ENCODE measurements at regions not wholly inside any gene's neighbourhood (a gene's known extent, or its start where the extent isn't known, plus 50 kb on each side); places are given as distances from the start of the nearest gene placed in this dataset.

DNA sequence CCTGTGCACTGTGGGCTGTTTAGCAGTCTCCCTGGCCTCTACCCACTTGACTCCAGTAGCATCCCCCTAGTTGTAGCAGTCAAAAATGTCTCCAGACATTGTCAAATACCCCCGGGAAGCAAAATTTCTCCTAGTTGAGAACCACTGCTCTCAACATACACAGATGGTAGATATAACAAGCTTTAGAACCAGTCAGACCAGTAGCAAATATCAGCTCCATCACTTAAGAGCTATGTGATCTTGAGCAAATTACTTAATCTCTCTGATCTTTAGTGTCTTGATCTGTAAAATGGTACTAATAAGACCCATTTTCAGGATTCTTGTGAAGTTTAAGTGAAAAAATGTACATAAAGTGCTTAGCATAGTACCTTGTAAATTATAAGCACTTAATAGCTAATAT lies 96.2 kb downstream of the DUSP6 start:
- DNase-seq (ENCODE audit: low read depth in 2 of 2): no peak

DNA sequence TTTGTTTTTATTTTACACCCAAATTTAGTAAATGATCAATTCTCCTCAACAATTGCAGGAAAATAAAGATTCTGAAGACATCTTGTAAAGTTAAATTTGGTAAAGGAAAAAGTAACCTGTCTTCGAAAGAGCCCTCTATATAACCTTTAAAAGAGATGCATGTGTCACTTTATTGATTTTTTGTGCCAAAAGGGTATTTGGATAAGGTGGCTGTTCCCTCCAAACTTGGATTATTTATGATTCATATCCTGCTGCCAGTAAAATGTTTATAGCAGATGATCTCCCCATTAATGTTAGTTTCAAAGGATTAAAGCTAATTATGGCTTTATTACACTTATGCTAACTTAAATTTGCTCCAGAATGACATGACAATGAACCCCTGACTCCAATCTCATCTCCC lies 98.8 kb downstream of the DUSP6 start:
- no peak for DNase-seq (ENCODE audit: low read depth in 2 of 2)

DNA sequence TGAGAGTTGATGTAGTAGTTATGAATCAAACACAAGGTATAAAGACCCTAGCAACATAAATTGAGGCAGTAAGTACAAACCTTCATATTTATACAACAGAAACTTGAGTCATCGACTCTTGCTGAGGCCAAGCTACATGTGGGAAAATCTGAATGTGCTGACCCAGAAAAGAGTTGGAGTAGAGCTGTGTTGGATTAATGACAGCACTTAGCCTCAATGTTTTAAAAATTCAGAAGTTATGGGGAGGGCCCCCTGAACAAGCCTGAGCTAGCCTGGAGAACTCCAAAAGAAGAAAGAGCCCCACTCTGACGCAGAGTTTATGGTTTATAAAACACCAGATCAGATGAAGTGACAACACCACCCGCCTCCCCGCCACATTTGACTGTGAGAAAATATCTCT lies 100.0 kb downstream of the DUSP6 start:
- DNase-seq (ENCODE audit: low read depth in 2 of 2): no peak

DNA sequence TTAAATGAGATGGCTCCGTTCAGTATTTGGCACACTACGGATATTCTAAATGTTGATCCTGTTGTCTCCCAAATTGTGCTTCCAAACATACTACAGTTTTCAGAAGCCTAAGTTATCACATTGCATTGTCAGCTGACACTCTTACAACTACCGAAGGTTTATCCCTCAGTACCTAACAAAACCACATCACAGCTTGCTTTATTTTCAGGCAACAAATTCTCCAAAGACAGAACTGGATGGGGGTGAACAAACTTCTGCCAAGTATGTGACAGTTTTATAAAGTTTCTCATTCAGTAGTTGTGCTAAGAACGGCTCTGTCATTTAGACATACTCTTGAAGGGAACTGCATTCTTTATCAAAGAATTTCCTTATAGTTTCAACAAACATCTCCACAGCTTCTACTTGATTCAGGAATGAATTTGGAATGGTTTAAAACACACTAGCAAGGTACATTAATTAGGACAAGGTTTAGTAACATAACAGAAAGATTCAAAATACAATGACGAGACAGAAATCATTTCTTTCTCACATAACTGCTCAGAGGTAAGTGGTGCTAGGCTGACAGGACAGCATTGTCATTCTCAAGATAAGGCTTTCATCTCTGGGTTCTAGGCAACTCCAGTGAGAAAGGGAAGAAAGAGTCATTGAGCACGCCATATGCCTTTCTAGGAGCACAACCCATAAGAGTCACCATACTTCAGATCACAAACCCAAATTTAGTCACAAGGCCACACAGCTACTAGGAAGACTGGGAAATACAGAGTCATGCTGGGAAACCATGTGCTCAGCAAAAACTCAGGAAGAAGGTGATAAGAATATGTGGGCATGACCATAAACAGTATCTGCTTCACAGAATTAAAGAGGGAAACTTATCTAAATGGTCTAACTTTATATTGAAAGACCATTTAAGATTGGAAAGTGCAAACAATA lies 100.7 kb downstream of the DUSP6 start:
- DNase-seq (ENCODE audit: low read depth in 2 of 2): no peak

DNA sequence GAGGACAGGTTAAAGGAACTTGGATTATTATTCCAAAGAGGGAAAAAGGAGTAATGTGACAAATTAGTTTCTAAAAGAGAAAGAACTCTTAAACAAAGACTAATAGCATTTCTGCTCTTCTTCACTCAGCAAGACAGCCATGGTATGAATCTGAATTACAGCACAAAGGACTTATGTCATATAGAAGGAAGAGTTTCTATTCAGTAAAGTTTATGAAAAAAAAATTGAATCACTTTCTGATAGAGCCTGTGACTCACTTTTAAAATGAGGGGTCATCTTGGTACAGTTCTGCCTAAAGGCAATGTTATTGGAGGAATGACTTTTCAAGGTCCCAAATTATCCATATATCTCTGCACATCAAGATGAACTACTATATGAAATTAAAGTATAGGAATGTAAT lies 101.7 kb downstream of the DUSP6 start:
- DNase-seq (ENCODE audit: low read depth in 2 of 2): no peak

DNA sequence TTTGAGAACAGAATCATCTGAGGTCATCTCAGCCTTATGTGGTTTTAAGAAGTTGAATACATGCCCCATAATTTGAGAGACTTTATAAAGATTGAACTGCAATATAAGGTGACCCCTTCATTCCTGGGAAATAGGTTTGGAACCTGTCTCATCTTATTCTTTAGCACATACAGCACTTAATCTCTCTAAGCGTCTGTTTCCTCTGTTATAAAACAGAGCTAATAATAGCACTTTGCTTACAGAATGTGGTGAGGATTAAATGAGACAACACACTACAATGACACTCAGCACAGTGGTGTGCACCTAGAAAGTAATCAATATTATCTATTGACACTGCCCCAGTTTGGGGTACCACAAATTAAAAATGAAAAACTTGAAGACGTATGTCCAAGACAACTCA lies 102.1 kb downstream of the DUSP6 start:
- DNase-seq (ENCODE audit: low read depth in 2 of 2): no peak

DNA sequence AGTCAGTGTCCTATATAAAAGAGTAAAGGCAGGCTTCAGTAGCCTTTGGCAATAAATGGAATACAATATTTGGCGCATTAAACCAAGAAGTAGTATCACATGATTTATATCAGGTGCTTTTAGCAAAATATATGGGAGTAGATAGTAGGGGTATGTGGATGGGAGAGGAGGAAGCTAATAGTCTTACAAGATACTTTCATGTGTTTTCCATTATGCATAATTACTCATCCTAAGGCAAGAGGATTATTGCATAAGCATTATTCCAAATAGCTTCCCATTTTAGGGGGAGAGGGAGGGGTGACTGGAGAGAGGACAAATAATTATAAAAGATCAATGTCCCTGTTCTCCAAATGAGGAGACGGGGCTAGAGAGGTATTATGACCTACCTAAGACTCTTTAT lies 104.3 kb downstream of the DUSP6 start:
- DNase-seq (ENCODE audit: low read depth in 2 of 2): no peak

DNA sequence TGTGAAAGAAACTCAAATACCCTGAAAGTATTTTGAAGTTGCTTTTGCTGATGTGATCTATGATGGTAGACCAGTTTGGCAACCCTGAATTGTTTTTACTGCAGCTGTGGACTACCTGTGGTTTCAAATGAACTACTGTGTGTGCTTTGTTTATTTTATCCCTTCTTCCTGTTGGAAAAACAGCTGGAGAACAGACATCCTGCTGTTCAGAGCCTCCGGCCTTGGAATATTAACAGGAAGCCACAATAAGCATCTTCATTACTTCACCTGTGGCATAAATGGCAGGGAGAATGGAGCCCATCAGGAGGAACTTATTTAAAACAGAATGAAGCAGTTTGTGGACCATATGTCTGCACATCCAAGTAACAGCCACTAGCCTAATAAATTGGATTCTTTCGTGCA lies 104.8 kb downstream of the DUSP6 start:
- no peak for DNase-seq (ENCODE audit: low read depth in 2 of 2)

DNA sequence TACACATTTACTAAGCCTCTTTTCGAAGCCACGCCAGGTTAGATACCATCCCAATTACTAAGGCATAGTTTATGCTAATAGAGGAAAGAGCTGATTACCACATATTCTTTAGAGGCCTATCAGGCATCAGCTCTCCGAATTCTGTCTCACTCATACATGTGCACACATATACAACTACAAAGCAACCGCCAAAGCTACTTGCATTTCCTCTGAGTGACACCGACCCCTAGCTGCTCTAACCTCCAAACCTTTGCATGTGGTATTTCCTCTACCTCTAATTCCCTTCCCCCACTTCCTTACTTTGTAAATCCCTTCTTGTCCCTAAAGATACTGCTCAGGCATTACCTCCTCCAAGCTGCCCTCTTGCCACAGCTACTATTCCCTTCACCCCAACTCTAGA lies 107.2 kb downstream of the DUSP6 start:
- DNase-seq (ENCODE audit: low read depth in 2 of 2): no peak

DNA sequence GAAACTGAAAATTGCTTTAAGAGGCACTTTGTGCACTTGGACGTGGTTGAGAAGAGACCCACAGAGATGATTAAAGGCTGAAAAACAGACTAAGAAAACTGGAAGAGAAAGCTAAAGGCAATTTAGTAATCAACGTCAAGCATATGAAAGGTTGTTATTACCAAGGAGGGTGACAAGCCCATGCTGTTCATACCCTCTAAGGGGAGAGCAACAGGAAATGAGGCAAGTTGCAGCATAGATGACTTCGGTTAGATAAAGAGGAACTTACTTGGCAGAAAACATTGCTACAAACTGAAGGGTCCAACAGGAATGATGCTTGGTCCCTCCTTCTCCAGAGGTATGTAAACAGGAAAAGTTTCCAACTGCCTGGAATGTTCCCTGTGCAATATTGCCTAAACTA lies 107.8 kb downstream of the DUSP6 start:
- no peak for DNase-seq (ENCODE audit: low read depth in 2 of 2)

DNA sequence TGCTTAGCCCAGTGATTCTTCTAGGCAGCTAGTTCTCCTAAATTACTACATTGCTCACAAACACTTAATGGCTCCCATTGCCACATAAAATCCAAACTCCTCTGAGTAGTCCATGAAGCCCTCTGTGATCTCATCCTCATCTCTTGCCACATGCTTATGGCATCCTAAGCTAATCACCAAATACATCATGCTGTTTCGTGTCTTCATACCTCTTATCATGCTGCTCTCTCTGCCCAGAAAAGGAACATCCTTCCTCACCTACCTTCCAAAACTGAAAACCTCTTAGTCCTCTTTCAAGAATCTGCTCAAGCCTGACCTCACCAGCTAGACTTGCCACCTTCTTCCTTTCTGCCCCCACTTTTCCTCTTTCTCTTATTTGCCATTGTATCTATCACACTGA lies 108.5 kb downstream of the DUSP6 start:
- no peak for DNase-seq (ENCODE audit: low read depth in 2 of 2)

DNA sequence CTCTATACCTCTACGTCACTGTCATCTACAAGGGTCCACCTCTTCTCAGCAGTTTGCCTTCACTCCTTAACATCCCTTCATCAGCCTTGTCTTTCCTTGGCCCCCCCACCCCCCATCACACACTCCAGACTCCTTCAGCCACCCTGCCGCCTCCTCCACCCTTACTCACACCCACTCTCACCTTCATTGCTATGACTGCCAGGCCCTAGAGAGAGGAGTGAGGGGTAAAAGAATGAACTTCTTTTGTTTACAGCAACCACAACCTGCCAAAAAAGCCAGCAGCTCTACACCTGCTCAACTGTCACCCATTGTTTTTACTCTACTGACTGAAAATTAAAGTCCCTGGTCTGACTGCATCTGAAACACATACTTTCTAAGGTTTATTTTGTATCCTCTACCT lies 112.8 kb downstream of the DUSP6 start:
- DNase-seq (ENCODE audit: low read depth in 2 of 2): no peak

DNA sequence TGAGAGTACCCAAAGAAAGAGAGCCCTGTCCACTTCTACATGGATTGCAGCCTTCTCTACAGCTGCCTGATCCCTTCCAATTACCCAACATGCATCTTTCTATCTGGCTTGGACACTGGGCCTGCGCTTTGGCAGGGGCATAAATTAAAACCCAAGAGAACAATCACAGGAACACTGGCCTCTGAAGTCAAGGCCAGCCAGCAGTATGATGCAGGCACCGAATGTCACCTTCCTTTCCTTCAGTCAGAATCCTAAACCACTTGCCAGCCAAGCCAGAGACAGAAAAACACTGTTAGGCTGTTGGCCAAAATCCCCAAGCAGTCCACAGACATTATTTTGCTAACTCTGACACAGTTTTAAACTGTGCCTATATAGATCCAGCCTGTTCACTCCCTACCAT lies 113.7 kb downstream of the DUSP6 start:
- no peak for DNase-seq (ENCODE audit: low read depth in 2 of 2)

DNA sequence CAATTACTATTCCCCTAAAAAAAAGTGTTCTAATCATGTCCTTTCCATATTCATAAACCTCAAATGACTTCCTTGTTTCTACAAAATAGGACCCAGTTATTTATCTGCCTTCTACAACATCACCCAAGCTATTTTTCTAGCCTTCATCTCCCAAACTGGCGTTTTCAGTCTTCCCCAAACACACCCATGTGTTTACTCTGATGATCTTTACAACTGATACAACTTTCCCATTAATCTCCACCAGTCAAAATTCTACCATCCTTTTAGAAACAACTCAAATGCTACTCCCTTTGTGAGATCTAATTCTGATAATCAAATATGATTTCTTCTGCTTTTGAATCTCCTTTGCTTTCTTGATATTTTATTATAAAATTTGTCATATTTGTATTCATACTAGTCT lies 114.5 kb downstream of the DUSP6 start:
- no peak for DNase-seq (ENCODE audit: low read depth in 2 of 2)

DNA sequence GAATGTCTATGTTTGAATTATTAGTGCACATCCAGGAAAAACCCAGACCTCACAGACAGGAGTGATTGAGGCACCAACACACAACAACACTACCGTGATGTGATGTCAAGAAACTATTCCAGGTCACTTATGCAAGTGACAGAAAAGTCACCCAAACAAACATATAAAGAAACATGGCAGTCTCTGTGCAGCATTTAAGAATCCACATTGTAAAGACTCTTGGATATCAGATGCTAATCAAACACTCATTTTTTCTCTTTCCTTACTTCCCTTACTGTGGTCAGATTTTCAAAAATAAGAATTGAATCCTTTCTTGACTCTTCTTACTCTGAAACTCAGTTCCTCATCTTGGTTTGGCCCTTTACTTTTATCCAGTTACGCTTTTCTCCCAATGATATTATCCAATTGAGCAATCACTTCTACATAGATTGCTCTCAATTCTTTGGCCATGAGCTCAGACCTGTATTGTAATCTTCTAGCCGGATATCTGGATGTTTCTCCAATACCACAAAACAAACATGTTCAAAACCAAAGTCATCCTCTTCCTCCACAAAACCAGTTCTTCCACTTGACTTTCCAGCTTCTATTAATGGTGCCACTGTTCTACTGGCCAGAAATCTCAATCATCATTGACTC lies 115.4 kb downstream of the DUSP6 start:
- DNase-seq (ENCODE audit: low read depth in 2 of 2): no peak

DNA sequence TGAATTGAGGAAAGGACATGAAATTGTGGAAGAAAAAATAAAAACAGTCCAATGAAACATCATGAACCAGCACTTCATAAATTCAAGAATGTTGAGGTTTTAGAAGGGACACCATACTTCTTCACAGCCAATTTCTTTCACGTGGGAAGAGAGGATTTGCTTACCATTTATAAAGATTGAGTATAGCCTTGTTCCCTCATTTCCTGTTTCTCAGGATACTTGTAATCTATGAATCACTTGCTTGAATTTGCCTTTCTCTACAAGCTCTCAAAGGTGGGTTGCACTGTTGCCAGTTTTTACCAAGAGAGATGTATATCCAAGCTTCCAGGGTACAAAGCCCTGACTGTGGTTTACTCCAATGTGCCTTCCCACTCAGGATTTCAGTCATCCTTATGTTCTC lies 116.1 kb downstream of the DUSP6 start:
- no peak for DNase-seq (ENCODE audit: low read depth in 2 of 2)

DNA sequence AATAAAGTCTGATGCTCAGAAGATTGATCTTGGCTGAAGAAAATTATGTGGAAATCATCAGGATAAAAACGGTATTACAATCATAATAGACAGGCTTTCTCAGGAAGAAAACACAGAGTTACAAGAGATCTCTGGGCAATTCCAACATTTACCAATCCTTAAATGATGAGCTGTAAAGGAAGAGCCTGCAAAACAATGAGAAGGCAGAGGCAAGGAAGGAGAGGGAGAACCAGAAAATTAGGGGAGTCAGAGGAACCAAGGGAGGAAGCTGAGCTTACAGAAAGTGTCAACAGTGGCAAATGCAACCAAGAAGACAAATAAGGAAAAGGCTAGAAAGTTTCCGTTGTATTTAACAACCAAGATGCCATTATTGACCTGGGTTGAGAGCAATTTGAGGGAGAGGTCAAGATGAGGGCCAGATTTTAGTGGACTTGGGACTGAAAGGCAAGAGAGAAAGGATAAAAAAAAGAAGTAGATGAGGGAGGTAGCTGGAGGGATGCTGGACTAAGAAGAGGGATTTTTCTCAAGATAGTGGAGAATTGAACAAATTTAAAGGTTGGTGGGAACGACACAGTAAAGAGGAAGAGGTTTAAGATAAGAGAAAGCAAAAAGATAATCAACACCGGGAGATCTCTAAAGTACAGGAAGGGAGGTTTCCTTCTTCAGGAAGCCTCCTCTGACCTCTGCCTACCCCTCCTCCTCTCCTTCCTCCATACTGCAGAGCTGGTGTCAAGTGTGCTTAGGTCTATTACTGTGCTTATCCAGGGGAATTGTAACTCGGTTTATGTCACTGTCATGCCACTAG lies 116.9 kb downstream of the DUSP6 start:
- DNase-seq (ENCODE audit: low read depth in 2 of 2): no peak

DNA sequence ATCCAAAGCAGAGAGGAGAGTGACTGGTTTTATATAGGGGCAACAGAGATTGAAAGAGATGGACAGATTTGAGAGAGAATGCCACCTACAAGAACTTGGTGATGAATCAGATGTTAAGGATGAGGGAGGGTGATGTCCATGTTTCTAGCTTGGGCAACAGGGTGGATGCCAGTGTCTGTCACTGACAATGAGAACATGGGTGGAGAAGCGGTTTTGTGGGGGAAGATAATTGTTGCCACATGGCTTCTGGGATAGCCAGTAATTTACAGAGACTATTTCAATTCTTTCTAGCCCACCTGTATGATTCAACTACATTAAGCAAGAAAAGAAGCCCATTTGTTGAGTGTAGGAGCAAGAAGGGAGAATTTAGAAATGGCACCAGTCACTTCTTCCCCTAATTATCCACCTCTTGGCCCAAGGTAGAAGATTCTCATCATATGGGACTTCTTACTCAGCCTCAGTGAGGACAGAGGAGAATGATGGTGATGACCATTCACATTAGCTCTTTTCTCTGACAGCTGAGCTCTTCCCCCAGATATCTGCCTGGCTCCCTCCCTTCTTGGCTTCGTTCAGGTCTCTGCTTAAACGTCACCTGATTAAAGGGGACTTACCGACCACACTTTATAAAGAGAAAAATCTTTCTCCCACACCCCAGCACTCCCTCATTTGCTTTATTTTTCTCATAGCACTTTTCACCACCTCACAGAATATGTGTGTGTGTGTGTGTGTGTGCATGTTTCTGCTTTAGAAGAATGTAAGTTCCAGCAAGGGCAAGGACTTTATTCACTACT lies 117.8 kb downstream of the DUSP6 start:
- no peak for DNase-seq (ENCODE audit: low read depth in 2 of 2)

DNA sequence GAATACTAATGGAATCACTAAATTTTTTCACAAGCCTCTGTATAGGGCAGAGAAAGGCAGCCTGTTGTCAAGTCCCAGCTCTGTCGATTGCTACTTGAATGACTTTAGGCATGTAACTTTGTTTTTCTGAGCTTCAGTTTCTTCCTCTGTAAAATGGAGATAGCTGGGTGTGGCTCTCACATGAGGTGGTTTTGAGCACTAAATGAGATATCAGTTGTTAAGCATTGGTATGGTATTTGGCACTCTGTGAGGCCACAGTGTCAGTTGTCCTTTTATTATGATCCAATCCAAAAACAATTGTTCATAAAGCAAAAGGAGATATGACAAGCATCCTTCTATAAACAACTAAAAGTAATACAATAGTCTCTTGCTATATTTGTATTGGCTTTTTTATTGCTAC lies 120.6 kb downstream of the DUSP6 start:
- DNase-seq (ENCODE audit: low read depth in 2 of 2): no peak

DNA sequence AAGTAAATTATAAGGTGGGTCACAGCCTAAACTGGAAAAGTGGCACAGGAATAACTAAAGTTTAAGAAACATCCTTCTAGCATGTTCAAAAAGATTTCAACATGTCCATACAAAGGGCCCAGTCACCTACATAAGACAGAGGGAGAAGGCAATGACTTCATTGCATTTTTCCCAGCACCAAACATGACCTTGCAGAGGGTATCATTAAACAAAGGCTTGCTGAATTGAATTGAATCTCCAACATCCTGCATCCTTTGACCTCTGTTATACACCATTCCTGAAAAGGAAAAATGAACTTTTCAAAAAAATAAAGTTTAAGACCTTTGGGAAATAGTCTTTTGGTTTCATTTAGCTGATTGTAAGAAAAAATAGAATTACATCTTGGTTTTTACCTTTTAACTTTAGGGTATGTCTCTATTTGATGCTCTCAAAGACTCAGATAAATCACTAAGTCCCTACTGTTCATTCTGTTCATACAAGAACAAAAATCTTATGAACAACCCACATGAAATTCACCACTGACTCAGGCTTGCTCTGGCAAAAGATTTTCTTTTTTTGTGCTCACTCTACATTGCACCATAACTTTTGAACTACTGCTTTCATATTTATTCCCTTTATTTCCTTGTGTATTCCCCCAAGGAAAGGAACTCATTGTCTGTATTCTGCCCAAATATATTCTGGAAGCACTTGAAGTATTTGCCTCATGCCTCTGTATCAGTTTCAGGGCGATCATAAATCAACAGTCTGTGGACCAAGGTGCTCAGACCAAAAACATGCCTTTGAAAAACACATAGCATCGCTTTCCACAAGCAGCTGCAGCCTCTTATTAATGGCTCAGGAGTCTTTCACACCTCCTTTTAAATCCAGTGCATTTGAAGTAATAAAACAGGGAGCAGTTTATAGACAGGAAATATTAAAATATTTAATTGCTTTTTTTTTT lies 121.7 kb downstream of the DUSP6 start:
- DNase-seq (ENCODE audit: low read depth in 2 of 2): no peak

DNA sequence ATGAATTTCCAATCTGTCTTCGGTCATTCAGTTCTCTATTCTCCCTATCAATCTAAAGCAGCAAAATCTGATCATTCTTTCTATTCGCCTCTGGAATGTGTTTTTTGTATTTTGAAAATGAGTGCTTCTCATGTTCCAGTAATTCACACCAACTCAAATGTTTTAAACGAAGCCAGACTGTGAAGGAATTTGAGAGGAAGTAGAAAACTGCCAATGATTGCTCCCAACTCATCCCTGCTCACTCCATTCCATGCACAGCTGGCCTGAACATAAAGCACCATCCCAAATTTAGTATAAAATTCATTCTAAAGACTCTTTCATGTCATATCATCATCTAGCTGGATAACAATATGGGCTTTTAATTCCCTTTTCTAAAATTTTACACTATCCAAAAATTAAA lies 123.8 kb downstream of the DUSP6 start:
- no peak for DNase-seq (ENCODE audit: low read depth in 2 of 2)
